Colonic mucosa (tissue), 4 donors: ENCODE measurements at regions not wholly inside any gene's neighbourhood (a gene's known extent, or its start where the extent isn't known, plus 50 kb on each side); places are given as distances from the start of the nearest gene placed in this dataset.

Experiments used
- DNase-seq: peaks from one replicate; pipeline ENCODE4 v3.0.0-alpha.2; 2020
- H3K27ac ChIP-seq: fragments of 200-600 bp; one replicate; pipeline ENCODE4 v1.8.0; 2021
- H3K27me3 ChIP-seq: fragments of 200-600 bp; one replicate; pipeline ENCODE4 v1.8.0; 2021
- H3K36me3 ChIP-seq: fragments of 200-600 bp; one replicate; pipeline ENCODE4 v1.8.0; 2021
- H3K4me1 ChIP-seq: fragments of 200-600 bp; one replicate; pipeline ENCODE4 v1.8.0; 2021; ENCODE audit warnings: mild to moderate bottlenecking
- H3K4me3 ChIP-seq: fragments of 200-600 bp; one replicate; pipeline ENCODE4 v1.8.0; 2021
- H3K9ac ChIP-seq, 2 donors: one replicate each; pipeline ENCODE4 v1.7.0; 2013; ENCODE audit warnings: control low read depth in 2 of 2, low read depth in 2 of 2, low read length in 2 of 2
- H3K9me3 ChIP-seq: fragments of 200-600 bp; one replicate; pipeline ENCODE4 v1.8.0; 2021
- CTCF ChIP-seq: fragments of 200-600 bp; IDR thresholded peaks from one replicate; pipeline ENCODE4 v1.8.0; 2022; ENCODE audit warnings: antibody characterized with exemption, mild to moderate bottlenecking
- intact Hi-C: fragments of 100-400 bp; cut with DNase I; formaldehyde crosslinking; loops from one replicate; pipeline ENCODE4 v1.14.1; 2022
- donor health status: healthy.
- donor health status: DM: no; HTN: no; CAD: no.
- donor health status: DM: no; HTN: no; CAD: no.

DNA sequence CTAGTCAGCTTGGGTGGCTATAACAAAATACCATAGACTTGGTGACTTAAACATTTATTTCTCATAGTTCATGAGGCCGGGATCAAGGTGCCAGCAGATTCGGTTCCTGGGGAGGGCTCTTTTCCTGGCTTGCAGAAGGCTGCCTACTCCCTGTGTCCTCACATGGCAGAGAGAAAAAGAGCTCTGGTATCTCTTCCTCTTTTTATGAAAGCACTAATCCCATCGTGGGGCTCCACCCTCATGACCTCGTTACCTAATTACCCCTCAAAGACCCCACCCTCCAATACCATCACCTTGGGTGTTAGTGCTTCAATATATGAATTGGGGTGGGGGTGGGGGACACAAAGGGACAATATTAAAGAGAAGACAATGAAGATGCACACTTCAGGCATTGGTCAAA, 67.1 kb upstream of the CCBE1 start:
- H3K27me3 ChIP-seq: no peaks in the 10 kb centered on the region
- intact Hi-C loops: no loop called here
- no peaks in the 10 kb centered on the region for H3K9me3 ChIP-seq
- H3K9ac ChIP-seq: no peak overlapping the region
- H3K27ac ChIP-seq: no peak overlapping the region
- no peaks in the 10 kb centered on the region for H3K4me1 ChIP-seq
- H3K36me3 ChIP-seq: no peaks in the 10 kb centered on the region
- no peak for DNase-seq
- no peak overlapping the region for H3K4me3 ChIP-seq
- no peak for TF ChIP-seq CTCF

DNA sequence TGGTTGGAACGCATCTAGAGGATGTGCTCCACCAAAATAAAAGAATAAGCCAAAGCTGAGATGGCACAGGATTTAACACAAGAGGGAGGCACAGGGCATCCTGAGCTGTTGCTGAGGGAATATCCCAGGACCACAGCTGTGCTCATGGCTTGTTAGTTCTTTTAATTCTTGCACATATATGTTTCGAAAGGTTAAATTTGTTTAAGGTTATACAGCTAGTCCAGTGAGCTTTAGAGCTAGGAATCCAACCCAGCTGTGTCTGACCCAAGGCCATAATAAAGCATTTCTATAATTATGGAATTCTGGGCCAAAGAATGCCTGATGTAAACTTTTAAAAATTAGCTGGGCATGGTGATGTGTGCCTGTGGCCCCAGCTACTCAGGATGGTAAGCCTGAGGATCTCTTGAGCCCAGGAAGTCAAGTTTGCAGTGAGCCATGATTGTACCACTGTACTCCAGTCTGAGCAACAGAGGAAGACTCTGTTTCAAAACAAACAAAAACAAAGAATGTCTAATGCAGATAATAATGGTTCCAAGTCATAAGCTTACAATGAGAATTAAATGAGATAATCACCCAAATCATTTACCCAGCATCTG, 66.4 kb upstream of the CCBE1 start:
- TF ChIP-seq CTCF: no peak
- Histone ChIP-seq H3K36me3 (no peaks in the 10 kb centered on the region), H3K9me3 (no peaks in the 10 kb centered on the region), H3K4me3 (no peak overlapping the region), H3K27ac (no peak overlapping the region), H3K9ac (no peak overlapping the region), H3K4me1 (no peaks in the 10 kb centered on the region), H3K27me3 (no peaks in the 10 kb centered on the region)
- intact Hi-C loops: no loop called here
- no peak for DNase-seq

DNA sequence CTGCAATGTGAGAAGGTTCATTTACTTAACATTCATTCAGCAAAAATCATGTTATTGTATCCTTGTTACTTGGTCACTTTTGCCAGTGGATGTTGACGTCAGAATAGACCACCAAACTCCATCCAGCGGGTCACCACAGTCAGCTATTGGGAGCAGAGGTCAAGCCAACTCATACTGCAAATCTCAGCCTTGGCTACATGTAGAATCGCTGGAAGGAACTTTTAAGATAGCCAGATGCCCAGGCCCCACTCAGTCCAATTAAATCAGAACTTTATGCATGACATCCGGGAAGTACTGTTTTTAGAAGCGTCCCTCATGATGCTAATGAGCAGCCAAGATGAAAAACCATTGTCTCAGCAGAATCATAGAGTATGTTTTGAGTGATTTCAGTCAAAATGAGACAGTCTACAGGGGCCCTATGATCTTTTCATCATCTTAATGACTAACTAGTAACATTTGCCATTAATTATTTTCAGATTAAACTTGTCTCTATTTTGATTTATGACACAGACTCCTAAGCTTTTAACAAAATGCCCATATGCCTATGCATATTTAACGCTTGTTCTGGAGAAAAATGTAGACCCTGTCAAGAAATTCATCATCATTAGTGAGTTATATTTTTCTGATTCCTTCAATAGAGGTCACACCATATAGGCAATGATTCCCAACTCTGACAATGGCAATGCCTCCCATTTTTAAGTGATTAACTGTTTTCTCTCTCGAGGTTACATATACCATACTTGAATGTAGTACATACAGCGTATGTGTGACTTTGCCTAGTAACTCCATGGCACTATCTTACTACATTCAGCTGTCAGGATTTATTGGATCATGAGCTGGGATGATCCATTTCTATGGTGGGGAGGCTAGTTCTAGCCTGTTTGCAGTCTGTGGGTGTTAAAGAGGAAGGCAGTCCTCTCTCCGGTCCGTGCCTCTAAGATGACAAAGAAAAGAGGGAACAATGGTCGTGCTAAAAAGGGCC, 63.7 kb upstream of the CCBE1 start:
- TF ChIP-seq CTCF: no peak
- Histone ChIP-seq H3K4me1 (no peaks in the 10 kb centered on the region), H3K4me3 (no peak overlapping the region), H3K36me3 (no peaks in the 10 kb centered on the region), H3K9me3 (no peaks in the 10 kb centered on the region), H3K9ac (no peak overlapping the region), H3K27me3 (no peaks in the 10 kb centered on the region), H3K27ac (no peak overlapping the region)
- intact Hi-C loops: no loop called here
- DNase-seq: no peak

DNA sequence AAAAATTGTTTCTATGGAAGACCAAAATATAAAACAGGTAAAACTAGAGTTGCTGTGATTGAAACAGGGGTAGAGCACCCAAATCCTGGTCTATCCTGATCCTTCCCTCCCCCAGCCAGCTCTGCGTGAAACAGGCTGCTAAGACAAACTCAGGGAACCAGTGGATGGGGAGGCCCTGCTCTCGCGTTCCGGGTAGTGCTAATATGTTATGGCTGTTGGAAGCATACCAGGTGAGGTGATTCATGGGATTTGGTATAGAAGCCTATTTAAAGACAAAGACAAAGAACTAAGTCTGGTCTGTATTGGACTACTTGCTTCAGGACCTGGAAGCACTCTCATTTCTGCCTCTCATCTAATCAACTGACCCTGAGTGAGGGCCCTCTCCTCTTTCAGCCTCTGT, 63.0 kb upstream of the CCBE1 start:
- no peak for TF ChIP-seq CTCF
- Histone ChIP-seq H3K27ac (no peak overlapping the region), H3K9me3 (no peaks in the 10 kb centered on the region), H3K4me1 (no peaks in the 10 kb centered on the region), H3K4me3 (no peak overlapping the region), H3K36me3 (no peaks in the 10 kb centered on the region), H3K27me3 (no peaks in the 10 kb centered on the region), H3K9ac (no peak overlapping the region)
- DNase-seq: no peak
- intact Hi-C loops: no loop called here

- no peak overlapping the region for H3K9ac ChIP-seq
- intact Hi-C loops: no loop called here
- no peak overlapping the region for H3K4me3 ChIP-seq
- no peaks in the 10 kb centered on the region for H3K4me1 ChIP-seq
- H3K36me3 ChIP-seq: no peaks in the 10 kb centered on the region
- TF ChIP-seq CTCF: no peak
- H3K27me3 ChIP-seq: no peaks in the 10 kb centered on the region
- H3K27ac ChIP-seq: no peak overlapping the region
- no peak for DNase-seq
- no peaks in the 10 kb centered on the region for H3K9me3 ChIP-seq
These were observed 61.6 kb upstream of the CCBE1 start for GRCh38 chr18:59758837-59759236.
